Frontal cortex (tissue), 3 donors: ENCODE measurements at regions not wholly inside any gene's neighbourhood (a gene's known extent, or its start where the extent isn't known, plus 50 kb on each side); places are given as distances from the start of the nearest gene placed in this dataset.
"Not testable (repeated sequence)": the region's sequence is repeated elsewhere in the genome, so short reads cannot be mapped to it uniquely, and the experiment has no call there.

Experiments used
- DNase-seq, 2 donors: peaks; one replicate each; pipeline ENCODE4 v3.0.0; 2012; ENCODE audit warnings: low spot score in 2 of 2
- FAIRE-seq: peaks from 2 replicates; lab custom pipeline; 2012; peaks lifted over from hg19 to GRCh38; lab: Jason Lieb, UNC
- donor health status: control.
- donor health status: control.
- donor health status: control.

GRCh38 chr18:8984131-8984721, 118.3 kb upstream of the NDUFV2 start:
- DNase-seq, result no peak
- FAIRE-seq, result no peak

GRCh38 chr18:8987241-8987640, 115.3 kb upstream of the NDUFV2 start:
- DNase-seq, result no peak
- no peak for FAIRE-seq

GRCh38 chr18:8988260-8988871, 114.1 kb upstream of the NDUFV2 start:
- DNase-seq, result peak; percentile 44 to 48
- no peak for FAIRE-seq

GRCh38 chr18:8989017-8989416, 113.5 kb upstream of the NDUFV2 start:
- no peak for FAIRE-seq
- DNase-seq, result no peak

GRCh38 chr18:8989855-8990254, 112.6 kb upstream of the NDUFV2 start:
- DNase-seq, result no peak
- FAIRE-seq, result no peak

- FAIRE-seq, result no peak
- peak in 1 of 2 donors; percentile 29 for DNase-seq
Measured at GRCh38 chr18:8990276-8991031, 112.0 kb upstream of the NDUFV2 start.

- DNase-seq (no peak), FAIRE-seq (no peak)
Measured at GRCh38 chr18:8991155-8991554, 111.3 kb upstream of the NDUFV2 start.

- FAIRE-seq, DNase-seq: not testable (repeated sequence)
Measured at GRCh38 chr18:8992500-8992899, 110.0 kb upstream of the NDUFV2 start.

GRCh38 chr18:8994603-8995002, 107.9 kb upstream of the NDUFV2 start:
- no peak for FAIRE-seq
- no peak for DNase-seq

- FAIRE-seq (no peak), DNase-seq (no peak)
Measured at GRCh38 chr18:8995096-8995495, 107.4 kb upstream of the NDUFV2 start.

- DNase-seq (no peak), FAIRE-seq (no peak)
Measured at GRCh38 chr18:8996771-8997432, 105.6 kb upstream of the NDUFV2 start.

- DNase-seq, result no peak
- FAIRE-seq, result no peak
Measured at GRCh38 chr18:8997634-8998033, 104.9 kb upstream of the NDUFV2 start.

GRCh38 chr18:8998481-8999217, 103.8 kb upstream of the NDUFV2 start:
- FAIRE-seq (no peak), DNase-seq (no peak)

- no peak for FAIRE-seq
- DNase-seq, result no peak
Measured at GRCh38 chr18:8999872-9000271, 102.6 kb upstream of the NDUFV2 start.

GRCh38 chr18:9000733-9001132, 101.8 kb upstream of the NDUFV2 start:
- FAIRE-seq, result no peak
- DNase-seq, result no peak

- no peak for FAIRE-seq
Measured at GRCh38 chr18:9001209-9001608, 101.3 kb upstream of the NDUFV2 start.

GRCh38 chr18:9003406-9004100, 98.9 kb upstream of the NDUFV2 start:
- no peak for FAIRE-seq
- DNase-seq, result no peak

More at GRCh38 chr18:9001209-9001608, 101.3 kb upstream of the NDUFV2 start:
- DNase-seq, result no peak

- DNase-seq, FAIRE-seq: not testable (repeated sequence)
Measured at GRCh38 chr18:9004308-9004707, 98.2 kb upstream of the NDUFV2 start.

GRCh38 chr18:9007700-9008099, 94.8 kb upstream of the NDUFV2 start:
- FAIRE-seq, DNase-seq: not testable (repeated sequence)
